Activated gamma-delta T cell treated with Interleukin-2 at 50 U/mL for 16 hours (primary cell): ENCODE measurements at regions not wholly inside any gene's neighbourhood (a gene's known extent, or its start where the extent isn't known, plus 50 kb on each side); places are given as distances from the start of the nearest gene placed in this dataset.
"Not testable (repeated sequence)": the region's sequence is repeated elsewhere in the genome, so short reads cannot be mapped to it uniquely, and the experiment has no call there.

ENCODE experiments used
- DNase-seq: peaks from one replicate; pipeline ENCODE4 v3.0.0-alpha.2; 2020

DNA sequence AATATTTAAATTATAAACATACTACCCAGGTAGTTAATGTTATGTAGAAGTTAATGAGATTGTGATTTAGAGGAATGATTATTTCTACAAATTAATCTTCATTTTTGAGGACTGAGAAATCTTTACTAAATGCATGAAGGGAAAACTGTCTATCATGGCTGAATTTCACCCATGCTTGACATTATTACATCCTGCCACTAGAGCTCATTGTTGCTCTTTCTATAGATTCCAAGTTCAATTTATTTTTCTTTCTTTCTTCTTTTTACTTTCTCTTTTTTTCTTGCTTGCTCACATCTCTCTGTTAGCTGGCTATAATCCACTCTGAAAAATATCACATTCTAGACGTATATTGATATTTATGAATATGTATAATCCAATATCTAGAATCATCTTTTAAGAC, 505.0 kb upstream of the KLHL1 start:
- DNase-seq, result no peak

DNA sequence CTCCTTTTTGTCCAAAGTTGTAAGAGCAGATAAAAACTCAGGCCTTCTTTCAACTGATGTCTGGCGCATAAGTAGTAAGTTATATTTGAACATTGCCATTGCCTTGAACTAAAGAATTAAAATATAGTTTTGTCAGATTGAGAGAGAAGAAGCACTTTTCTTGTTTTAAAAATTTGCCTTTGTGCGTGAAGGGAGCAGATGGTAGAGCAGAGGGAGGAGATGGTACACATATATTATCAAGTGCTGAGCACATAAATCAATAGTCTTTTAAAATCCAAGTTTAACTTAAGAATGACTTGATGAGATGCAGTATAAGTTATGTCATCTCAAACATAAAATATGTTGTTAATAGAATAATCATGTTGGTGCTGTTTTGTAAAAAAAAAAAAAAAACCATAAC, 504.6 kb upstream of the KLHL1 start:
- no peak for DNase-seq

DNA sequence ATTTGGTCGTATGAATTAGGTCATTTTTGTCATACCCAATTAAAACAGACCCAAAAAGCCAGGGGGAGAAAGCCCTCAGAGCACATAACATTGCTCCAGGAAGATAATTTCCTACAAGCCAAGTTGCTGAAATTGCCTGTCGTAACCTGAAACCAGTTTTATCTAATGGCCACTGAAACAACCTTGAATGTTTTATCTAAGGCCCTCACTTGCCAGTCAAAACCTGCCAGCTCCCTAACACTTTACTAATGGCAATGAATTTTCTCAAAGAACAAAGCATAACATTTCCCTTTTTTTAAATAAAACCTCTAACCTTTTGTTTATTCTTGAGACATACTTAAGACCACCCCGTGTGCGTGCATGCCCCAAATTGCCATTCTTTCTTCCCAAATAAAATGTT, 496.2 kb upstream of the KLHL1 start:
- no peak for DNase-seq

DNA sequence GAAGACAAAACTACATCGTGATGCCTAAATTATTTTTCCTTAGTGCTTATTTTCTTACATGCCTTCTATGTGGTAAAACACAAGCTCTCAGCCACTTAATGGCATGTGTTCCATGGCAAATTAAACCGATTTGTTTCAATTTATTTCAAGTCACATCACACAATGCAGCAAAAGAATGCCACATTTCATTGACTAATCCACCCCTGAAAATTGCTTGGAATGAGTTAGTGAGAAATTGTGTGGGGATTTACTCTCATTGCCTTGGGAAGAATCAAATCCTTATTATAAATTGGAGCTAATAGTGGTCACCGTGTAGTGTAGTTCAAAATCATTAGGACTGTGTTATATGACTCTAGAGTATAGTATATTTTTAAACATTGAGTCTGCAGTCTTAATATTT, 485.5 kb upstream of the KLHL1 start:
- no peak for DNase-seq

DNA sequence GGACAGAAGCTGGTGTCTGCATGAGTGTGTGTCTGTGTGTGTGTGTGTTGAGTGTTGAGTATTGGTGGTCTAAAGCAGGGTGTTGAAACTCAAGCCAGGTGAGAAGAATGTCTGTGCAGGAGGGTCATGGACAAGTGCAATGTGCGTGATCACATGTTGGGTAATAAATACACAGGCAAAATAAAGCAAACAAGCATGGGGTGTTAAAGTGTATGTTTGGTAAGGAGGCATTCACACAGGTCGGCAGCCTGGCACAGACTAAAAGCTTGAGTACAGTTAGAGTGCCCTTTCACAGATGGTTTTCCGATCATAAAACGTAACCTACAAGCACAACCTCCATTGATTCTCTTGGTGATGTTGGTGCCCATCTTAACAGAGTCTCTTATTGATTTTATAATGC, 476.9 kb upstream of the KLHL1 start:
- DNase-seq, result no peak

DNA sequence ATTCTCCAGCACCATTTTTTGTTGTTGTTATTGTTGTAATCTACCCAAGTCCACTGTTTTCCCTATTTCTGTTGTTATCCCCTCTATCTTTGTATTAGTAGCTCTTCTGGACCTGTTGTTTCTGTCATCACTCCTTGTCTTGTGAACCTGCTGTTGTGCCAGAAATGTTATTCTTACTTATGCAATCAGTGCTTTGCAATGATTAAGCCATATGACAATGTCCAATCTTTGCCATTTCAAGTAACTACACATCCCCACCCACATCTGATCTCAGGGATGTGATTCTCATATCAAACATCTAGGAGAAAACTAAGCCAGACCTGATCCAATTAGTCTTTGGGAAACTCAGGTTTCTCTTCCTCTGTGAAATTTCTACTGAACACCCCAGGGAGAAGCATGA, 472.6 kb upstream of the KLHL1 start:
- DNase-seq, result no peak

DNA sequence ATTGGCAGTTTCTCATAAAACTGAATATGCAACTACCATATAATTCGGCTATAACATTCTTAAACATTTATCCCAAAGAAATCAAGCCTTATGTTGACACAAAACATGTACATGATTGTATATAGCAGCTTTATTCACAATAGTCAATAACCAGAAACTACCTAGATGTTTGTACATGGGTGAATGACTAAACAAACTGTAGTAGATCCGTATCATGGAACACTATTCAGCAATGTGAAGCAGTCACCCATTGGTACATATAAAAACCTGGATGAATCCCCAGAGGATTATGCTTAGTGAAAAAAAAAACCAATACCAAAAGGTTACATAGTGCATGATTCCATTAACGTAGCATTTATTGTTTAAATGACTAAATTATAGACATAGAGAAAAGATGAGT, 471.7 kb upstream of the KLHL1 start:
- no peak for DNase-seq

DNA sequence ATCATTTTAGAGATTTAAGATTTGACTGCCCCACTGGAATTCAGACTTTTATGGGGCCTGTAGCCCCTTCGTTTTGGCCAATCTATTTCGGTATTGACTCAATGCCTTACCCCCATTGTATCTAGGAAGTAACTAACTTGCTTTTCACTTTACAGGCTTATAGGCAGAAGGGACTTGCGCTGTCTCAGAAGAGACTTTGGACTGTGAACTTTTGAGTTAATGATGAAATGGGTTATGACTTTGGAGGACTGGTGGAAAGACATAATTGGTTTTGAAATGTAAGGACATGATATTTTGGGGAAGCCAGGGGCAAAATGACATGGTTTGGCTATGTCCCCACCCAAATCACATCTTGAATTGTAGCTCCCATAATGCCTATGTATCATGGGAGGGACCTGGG, 463.0 kb upstream of the KLHL1 start:
- no peak for DNase-seq

DNA sequence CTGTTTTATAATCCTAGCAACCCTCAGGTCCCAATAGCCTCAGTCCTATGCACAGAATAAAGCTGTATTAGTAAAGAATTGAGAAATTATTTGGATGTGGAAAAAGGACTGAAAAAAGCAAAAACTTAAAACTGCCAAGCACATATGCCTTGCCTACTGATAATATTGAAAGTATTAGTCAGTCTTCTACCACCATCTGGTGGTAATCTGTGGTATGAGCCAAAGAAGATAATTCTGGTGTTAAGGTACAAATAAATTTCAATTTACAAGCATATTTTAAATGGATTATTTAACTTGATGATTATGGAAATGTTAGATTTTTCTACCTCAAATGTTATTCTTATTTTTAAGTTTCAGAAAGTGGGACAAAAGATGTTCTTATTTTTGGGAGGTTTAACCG, 460.3 kb upstream of the KLHL1 start:
- no peak for DNase-seq

DNA sequence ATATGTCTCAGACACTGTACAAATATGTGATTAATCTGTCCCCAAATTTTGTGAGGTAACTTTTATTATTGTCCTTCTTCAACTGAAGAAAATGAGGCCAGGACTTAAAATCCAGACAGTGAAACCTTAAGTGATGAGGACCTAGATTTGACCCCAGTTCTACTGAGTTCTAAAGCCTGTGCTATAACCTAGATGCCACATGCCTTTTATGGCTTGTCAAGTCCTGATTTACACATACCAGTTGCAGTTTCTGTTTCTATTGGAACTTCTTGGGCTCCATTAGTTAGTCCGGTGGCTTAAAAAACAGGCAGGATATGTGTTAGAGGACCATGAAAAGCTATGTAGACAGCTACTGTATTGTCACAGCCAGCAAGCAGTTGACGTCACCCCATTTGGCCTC, 436.5 kb upstream of the KLHL1 start:
- DNase-seq, result no peak

DNA sequence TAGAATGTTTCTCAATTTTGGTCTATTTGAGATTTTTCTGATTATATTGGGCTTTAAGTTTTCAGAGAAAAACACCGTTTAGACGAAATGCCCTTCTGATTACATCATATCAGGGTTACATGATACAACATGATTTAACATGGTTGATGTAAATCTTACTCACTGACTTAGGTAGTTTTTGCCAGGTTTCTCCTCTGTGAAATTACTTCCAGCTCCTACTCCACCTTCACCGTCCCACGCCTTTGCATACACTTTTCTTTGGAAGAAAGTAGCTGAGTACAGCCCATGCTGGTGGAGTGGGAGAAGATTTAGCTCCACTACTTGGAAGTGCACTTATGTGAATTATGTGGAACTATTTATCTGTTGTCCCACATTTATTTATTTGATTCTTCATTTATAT, 433.2 kb upstream of the KLHL1 start:
- no peak for DNase-seq

DNA sequence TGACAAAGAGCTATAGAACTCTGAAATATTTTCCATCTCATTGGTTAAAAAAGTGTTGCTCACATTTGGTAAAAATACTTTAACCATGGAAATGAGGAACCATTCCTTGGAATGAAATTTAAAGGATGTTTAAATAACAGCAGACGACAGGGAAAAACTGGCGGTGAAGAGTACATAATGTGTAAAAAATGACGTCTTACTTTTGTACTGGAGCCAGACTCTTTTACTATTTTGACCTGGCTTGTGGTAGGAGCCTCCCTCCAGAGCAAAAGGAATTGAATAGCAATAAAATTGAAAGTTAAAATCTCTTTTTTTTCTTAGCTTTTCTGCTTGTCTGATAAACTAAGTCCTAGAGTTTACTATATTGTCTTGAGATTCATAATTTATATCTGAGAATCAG, 426.2 kb upstream of the KLHL1 start:
- no peak for DNase-seq

DNA sequence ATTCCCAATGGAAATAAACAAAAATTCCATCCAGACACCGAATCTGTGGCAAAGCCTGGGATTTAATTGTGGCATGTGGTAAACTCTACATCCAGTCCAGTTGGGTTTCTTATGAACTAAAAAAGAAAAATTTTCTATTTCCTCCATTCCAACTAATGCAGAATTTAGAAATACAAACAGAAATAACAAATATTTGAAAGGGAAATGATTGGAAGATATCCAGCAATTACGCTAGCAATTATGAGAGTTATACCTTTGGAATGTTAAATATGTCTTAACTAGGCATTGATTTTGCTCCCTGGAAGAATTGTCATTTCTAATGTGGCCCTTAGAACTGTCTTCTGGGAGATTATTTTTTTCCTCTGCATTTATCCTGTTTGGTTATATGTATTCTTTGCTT, 421.4 kb upstream of the KLHL1 start:
- no peak for DNase-seq

DNA sequence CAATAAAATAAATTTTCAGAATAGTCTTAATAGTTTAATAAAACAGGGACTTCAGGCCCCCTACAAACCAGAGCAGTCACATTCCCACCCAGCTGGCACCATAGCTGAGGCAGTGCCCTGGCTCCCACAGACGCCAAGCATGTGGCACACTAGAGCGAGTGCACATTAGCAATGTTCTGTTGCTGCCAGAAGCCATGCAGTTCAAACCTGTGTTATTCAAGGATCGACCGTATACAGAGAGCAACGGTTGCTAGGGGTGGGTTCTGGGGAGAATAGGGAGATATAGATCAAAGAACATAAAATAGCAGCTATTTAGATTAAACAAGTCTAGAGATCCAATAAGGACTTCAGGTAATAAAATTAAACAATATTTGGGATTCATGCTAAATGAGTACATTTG, 419.3 kb upstream of the KLHL1 start:
- no peak for DNase-seq

DNA sequence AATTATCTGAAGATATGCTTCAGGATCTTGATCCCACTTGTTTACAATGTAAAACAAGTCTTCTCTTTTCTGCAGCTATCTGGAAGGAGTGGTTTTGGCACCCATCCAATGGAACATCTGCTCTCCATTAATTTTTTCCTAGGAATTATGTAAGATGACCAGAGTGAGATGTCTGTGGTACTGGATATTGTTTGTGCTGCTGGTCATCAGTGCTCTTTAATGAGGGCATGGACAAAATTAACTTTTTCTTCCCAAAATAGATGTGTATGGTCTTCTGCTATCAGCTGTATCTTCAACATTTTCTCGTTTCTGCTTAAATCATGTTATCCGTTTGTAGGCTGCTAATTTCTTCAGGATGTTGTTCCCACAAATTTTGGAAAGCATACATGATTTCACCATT, 415.4 kb upstream of the KLHL1 start:
- no peak for DNase-seq

DNA sequence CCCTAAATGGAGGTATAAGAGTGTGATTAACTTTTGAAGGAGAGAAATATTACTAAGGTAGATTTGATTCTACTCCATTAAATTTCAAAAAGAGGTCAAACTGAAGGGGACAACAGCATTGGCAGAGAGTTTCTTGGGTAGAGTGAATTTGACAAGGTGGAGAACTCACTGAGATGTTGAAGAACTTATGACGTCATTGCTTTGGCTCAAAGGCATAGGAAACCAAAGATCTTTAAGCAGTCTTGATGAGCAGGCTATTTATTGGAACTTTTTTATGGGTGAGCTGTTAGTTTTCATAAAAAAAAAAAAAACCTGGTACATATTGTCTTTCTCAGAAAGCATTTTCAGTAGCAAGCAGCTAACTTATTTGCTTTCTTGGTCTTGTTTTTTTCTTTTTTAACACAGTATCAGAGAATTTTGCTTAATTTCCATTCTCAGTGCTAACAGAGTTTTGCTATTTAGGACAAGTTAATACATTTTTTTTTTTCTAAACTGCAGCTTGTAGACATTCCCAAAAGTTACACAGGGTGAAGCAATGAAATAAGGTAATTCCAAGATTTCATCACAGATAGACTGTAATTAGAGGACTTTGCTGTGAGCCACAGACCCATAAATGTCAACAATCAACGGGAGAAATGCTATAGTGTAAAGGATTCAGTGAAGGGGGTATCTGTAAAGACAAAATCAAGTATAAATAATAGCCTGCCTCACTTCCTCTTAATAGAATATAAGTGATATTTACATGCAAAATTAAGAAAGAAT, 412.2 kb upstream of the KLHL1 start:
- no peak for DNase-seq

DNA sequence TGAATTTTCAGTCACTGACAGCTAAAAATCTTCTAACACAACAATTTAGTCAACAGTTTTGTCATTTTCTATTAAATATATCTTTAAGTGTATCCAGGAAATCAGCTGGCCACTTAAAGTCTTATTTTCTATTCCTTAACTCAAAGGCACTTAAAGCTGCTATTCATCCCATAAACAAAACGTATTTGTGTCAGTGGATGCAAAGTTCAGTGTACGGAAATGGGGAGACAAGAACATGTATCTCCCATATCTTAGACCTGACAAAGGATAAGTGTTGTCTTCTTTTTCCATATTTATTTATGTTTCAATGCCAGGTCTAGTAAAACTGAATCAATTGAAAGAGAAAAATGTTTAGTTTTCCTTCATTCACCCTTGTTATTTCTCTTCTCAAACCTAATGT, 409.8 kb upstream of the KLHL1 start:
- no peak for DNase-seq

DNA sequence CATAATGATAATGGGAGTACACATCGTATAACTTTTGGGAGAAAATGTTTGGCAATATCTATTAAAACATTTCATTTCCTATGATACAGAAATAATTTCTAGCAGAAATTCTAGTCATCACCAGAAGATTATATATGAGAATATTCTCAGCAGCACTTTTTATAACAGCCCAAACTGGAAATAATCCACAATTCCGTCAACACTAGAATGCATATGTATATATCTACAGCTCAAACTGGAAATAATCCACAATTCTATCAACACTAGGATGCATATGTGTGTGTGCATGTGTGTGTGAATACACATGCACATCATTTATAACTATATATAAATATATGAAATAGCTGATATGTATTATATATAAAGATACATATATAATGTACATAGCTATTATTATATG, 408.0 kb upstream of the KLHL1 start:
- no peak for DNase-seq

DNA sequence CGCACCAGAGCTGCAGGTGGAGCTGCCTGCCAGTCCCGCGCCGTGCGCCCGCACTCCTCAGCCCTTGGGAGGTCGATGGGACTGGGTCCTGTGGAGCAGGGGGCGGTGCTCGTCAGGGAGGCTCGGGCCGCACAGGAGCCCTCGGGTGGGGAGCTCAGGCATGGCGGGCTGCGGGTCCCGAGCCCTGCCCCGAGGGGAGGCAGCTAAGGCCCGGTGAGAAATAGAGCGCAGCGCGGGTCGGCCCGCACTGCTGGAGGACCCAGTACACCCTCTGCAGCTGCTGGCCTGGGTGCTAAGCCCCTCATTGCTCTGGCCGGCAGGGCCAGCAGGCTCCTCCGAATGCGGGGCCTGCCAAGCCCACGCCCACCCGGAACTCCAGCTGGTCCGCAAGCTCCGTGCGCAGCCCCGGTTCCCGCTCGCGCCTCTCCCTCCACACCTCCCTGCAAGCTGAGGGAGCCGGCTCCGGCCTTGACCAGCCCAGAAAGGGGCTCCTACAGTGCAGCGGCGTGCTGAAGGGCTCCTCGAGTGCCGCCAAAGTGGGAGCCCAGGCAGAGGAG, 403.7 kb upstream of the KLHL1 start:
- DNase-seq, result not testable (repeated sequence)

DNA sequence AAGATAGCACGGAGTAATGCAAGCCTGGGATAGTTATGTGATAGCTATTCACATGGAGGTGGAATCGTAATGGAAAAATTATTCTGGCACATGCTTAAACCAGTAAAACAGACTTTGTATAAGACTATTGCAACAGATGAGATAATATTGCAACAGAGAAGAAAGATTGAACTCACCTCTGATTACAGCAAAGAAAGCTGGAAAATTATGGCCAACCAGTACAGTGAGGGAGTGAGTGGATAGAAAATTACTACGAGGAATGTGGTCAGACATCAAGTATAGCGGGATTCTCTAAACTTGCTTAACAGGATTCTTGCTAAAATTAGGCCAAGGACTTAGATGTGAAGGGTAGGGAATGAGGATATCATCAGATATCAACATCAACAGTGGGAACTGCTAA, 397.6 kb upstream of the KLHL1 start:
- DNase-seq, result no peak

DNA sequence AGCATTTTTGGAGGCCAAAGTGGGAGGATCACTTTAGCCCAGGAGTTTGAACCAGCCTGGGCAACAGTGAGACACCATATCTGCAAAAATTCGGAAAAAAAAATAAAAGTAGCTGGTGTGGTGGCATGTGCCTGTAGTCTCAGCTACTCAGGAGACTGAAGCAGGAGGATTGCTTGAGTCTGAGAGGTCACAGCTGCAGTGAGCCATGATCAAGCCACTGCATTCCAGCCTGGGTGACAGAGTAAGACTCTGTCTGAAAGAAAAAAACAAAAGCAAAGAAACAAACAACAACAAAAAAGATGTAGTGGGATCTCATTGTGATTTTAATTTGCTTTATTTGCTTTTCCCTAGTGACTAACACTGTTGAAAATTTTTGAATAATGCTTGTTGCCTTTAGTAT, 394.7 kb upstream of the KLHL1 start:
- no peak for DNase-seq

DNA sequence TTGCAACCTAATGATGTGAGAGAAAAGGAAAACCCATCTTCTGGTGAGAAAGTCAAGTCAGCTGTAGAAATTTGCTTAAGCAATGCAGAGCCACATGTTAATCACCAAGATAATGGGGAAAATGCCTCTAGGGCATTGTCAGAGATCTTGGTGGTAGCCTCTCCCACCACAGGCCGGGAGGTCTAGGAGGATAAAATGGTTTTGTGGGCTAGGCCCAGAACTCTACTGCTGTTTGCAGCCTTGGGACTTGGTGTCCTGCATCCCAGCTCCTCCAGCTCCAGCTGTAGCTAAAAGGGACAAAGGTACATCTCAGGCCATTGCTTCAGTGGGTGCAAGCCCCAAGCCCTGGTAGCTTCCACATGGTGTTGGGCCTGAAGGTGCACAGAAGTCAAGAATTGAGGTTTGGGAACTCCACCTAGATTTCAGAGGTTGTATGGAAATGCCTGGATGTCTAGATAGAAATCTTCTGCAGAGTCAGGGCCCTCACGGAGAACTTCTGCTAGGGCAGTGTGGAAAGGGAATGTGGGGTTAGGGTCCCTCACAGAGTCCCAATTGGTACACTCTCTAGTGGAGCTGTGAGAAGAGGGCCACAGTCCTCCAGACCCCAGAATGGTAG, 382.2 kb upstream of the KLHL1 start:
- DNase-seq, result no peak

DNA sequence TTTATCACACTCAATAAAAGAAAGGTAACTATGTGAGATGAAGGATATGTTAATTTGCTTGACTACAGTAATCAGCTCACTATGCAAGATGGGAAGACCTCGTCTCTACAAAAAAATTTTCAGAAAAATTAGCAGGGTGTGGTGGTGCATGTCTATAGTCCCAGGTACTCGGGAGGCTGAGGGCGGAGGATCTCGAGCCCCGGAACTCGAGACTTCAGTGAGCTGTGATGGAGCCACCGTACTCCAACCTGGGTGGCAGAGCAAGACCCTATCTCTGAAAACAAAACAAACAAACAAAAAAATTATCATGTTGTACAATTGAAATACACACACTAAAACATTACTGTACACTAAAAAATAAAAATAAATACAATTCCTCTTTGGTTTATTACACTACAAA, 376.7 kb upstream of the KLHL1 start:
- DNase-seq, result no peak

DNA sequence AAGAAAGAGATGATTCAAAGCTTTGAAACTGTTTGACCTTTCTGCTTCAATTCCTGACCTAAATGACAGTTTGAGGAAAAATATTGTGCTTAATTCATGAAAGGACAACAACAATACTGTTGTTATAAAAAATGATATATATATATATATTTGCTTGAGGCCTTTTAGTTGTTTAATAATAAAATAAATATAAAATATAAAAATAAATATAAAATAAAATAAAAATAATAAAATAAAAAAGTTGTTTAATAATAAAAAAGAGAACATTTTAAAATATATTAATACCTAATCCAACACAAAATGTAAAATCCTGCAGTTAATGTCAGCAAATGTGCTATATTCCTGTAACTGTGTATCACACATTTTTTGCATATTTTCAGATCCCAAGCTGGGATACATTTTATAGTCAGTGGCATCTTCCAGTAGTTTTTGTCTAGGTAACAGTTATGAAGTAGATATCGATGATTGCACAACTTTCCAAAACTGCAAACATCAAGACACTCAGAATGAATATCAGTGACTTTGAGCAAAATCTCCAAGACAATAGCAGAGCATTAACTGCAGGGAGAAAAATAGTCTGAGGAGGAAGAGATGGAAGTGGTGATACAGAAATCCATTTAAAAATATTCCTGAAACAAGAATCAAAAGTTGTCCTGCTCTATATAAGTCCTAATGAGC, 375.5 kb upstream of the KLHL1 start:
- DNase-seq, result no peak
